Gastroesophageal sphincter (tissue), 4 donors: ENCODE measurements at regions not wholly inside any gene's neighbourhood (a gene's known extent, or its start where the extent isn't known, plus 50 kb on each side); places are given as distances from the start of the nearest gene placed in this dataset.

Experiments used
- ATAC-seq: fragments of 150-250 bp; one replicate; pipeline ENCODE4 v1.9.1; 2016; ENCODE audit warnings: mild to moderate bottlenecking, moderate library complexity
- H3K27ac ChIP-seq, 4 donors: fragments of 200-600 bp; sonication (generic) in 3 of 4; 1 replicate in 3 of 4; 2 replicates in 1 of 4; pipeline ENCODE4 v1.5.1; 2016 to 2019
- H3K27me3 ChIP-seq: fragments of 200-600 bp; sonication (generic); one replicate; pipeline ENCODE4 v1.5.1; 2019
- H3K36me3 ChIP-seq, 2 donors: fragments of 200-600 bp; sonication (generic); one replicate each; pipeline ENCODE4 v1.5.1; 2019; ENCODE audit warnings: control low read depth in 1 of 2
- H3K4me1 ChIP-seq, 3 donors: fragments of 200-600 bp; sonication (generic); 1 replicate in 2 of 3; 2 replicates in 1 of 3; pipeline ENCODE4 v1.5.1; 2016 to 2019; ENCODE audit warnings: control low read depth in 2 of 3
- H3K4me3 ChIP-seq, 2 donors: fragments of 200-600 bp; sonication (generic); one replicate each; pipeline ENCODE4 v1.5.1; 2019; ENCODE audit warnings: mild to moderate bottlenecking in 1 of 2, moderate library complexity in 1 of 2
- H3K9me3 ChIP-seq, 3 donors: fragments of 200-600 bp; sonication (generic); one replicate each; pipeline ENCODE4 v1.5.1; 2017 to 2019; ENCODE audit warnings: control low read depth in 2 of 3
- EP300 ChIP-seq: sonication (generic); formaldehyde crosslinking; IDR thresholded peaks from one replicate; pipeline ENCODE4 v1.6.1; 2017; ENCODE audit warnings: antibody characterized with exemption, mild to moderate bottlenecking
- POLR2A ChIP-seq, 2 donors: fragments of 450-650 bp; IDR thresholded peaks; one replicate each; pipeline ENCODE4 v1.6.1; 2017; ENCODE audit warnings: antibody characterized with exemption in 2 of 2, mild to moderate bottlenecking in 2 of 2, moderate library complexity in 1 of 2
- POLR2AphosphoS5 ChIP-seq: sonication (generic); formaldehyde crosslinking; IDR thresholded peaks from one replicate; pipeline ENCODE4 v1.6.1; 2017; ENCODE audit warnings: antibody characterized with exemption
- WGBS, 2 donors: methylation state at CpG; one replicate each; pipeline ENCODE4 v1.1.5; 2018; ENCODE audit warnings: low coverage in 1 of 2; 5-methylcytosine and 5-hydroxymethylcytosine counted together
- TF ChIP-seq, protein P1 (sequence below), 4 experiments: fragments of 200-600 bp in 2 of 4; fragments of 450-650 bp in 2 of 4; sonication (generic) in 1 of 4; IDR thresholded peaks; one replicate each; pipeline ENCODE4 v1.5.1; 2017 to 2019; ENCODE audit warnings: antibody characterized with exemption in 4 of 4, mild to moderate bottlenecking in 2 of 4, moderate library complexity in 2 of 4

DNA sequence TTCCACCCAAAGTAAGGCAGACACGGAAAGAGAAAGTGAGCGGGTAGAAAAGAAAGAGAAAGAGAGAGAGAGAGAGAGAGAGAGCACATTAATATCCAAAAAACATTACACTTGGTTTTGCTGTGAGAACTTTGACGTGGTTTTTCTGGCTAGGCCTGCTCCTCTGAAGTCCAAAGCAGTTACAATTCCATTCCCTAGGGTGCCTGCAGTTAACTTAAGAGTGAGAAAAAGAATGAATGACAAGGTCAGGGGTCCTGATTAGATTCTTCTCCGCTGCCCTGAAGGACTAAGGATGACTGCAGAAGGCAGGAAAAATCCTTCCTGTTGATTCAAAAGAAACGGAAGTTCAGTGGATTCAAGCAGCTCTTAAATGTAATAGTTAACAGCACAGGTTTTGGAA is 589.8 kb downstream of the PRELID2 start:
- Histone ChIP-seq H3K9me3 (no peaks in the 10 kb centered on the region), H3K36me3 (no peaks in the 10 kb centered on the region), H3K4me1 (peaks cover 0 to 4% (median 0%) of the 10 kb centered on the region in 3 donors), H3K27me3 (no peaks in the 10 kb centered on the region), H3K4me3 (no peak overlapping the region), H3K27ac (no peak overlapping the region)
- WGBS, 2 donors: 18 to 31% methylated on average over 4 to 5 of the region's 5 CpGs
- TF ChIP-seq EP300 (no peak), POLR2A (IDR thresholded peaks at IDR 0.05) (no peak), POLR2AphosphoS5 (no peak)
- TF ChIP-seq, protein P1, sequence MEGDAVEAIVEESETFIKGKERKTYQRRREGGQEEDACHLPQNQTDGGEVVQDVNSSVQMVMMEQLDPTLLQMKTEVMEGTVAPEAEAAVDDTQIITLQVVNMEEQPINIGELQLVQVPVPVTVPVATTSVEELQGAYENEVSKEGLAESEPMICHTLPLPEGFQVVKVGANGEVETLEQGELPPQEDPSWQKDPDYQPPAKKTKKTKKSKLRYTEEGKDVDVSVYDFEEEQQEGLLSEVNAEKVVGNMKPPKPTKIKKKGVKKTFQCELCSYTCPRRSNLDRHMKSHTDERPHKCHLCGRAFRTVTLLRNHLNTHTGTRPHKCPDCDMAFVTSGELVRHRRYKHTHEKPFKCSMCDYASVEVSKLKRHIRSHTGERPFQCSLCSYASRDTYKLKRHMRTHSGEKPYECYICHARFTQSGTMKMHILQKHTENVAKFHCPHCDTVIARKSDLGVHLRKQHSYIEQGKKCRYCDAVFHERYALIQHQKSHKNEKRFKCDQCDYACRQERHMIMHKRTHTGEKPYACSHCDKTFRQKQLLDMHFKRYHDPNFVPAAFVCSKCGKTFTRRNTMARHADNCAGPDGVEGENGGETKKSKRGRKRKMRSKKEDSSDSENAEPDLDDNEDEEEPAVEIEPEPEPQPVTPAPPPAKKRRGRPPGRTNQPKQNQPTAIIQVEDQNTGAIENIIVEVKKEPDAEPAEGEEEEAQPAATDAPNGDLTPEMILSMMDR (IDR thresholded peaks at IDR 0.05): no peak
- no peak for ATAC-seq

DNA sequence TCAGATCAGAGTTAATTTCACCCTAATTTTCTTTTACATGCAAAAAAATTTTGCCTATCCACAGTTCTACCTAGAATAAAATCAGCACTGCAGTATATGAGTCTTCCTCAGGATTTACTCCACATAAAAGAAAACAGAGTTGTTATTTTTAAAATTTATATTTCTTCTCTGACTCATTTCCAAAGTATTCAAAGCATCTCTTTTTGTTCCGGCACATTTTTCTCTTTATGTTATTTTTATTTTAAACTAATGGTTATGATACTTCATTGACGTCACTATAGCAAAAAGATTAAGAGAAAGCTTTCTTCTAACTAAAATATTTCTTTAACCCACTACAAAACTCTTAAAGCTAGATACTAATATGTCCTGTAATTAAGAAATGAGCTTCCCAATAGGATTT is 590.4 kb downstream of the PRELID2 start:
- Histone ChIP-seq H3K27me3 (no peaks in the 10 kb centered on the region), H3K27ac (no peak overlapping the region), H3K4me1 (peaks cover 0 to 4% (median 0%) of the 10 kb centered on the region in 3 donors), H3K36me3 (no peaks in the 10 kb centered on the region), H3K9me3 (no peaks in the 10 kb centered on the region), H3K4me3 (no peak overlapping the region)
- ATAC-seq: no peak
- 18 to 20% methylated on average over 2 of the region's 2 CpGs for WGBS, 2 donors
- TF ChIP-seq EP300: no peak
- TF ChIP-seq, protein P1 (IDR thresholded peaks at IDR 0.05): no peak
- TF ChIP-seq POLR2A (IDR thresholded peaks at IDR 0.05): no peak
- no peak for TF ChIP-seq POLR2AphosphoS5

DNA sequence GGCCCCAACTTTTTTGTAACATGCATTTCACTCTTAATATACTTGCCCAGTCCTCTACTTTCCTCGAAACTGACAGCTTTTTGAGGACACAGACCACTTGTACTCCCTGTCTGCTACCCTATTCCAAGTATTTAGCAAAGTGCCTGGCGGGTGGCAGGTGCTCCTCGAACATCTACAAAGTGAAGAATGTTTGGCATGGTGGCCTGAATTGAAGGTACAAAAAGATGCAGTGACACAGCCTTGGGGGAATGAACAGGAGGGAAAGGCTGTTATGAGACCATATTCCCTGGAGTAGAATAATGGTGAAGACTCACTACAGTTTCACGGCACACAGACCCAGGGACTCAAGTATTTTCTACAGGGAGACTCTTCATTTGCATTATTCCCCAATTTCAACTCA is 590.9 kb downstream of the PRELID2 start:
- no peak overlapping the region for H3K27ac ChIP-seq
- TF ChIP-seq POLR2AphosphoS5 (no peak), POLR2A (IDR thresholded peaks at IDR 0.05) (no peak), EP300 (no peak)
- TF ChIP-seq, protein P1 (IDR thresholded peaks at IDR 0.05): no peak
- WGBS, 2 donors: 73 to 85% methylated on average over 1 to 2 of the region's 4 CpGs
- no peak for ATAC-seq
- H3K36me3 ChIP-seq: no peaks in the 10 kb centered on the region
- no peak overlapping the region for H3K4me3 ChIP-seq
- no peaks in the 10 kb centered on the region for H3K27me3 ChIP-seq
- peaks cover 0 to 4% (median 0%) of the 10 kb centered on the region in 3 donors for H3K4me1 ChIP-seq
- no peaks in the 10 kb centered on the region for H3K9me3 ChIP-seq

DNA sequence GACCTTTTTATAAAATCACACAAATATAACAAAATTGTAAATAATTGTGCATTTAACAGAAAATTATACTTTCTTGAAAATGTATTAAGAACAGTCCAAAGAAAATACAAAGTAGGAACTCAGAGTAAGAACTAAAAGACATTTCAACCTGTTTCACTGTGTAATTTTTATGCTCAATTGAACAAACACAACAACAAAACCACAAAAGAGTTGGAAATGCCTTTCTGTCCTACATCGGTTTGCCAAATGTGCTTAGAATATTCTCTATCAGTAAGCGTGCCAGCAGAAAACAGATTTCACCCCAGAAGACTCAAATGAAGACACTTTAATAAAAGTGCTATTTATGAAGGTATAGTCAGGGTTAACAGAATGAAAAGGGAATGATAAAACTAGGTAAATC is 592.1 kb downstream of the PRELID2 start:
- peaks cover 0 to 4% (median 0%) of the 10 kb centered on the region in 3 donors for H3K4me1 ChIP-seq
- TF ChIP-seq POLR2AphosphoS5 (no peak), POLR2A (IDR thresholded peaks at IDR 0.05) (no peak), EP300 (no peak)
- TF ChIP-seq, protein P1 (IDR thresholded peaks at IDR 0.05): no peak
- no peaks in the 10 kb centered on the region for H3K9me3 ChIP-seq
- H3K4me3 ChIP-seq: no peak overlapping the region
- no peak overlapping the region for H3K27ac ChIP-seq
- WGBS, 2 donors: 81 to 100% methylated on average over 2 of the region's 2 CpGs
- no peak for ATAC-seq
- H3K36me3 ChIP-seq: no peaks in the 10 kb centered on the region
- no peaks in the 10 kb centered on the region for H3K27me3 ChIP-seq

DNA sequence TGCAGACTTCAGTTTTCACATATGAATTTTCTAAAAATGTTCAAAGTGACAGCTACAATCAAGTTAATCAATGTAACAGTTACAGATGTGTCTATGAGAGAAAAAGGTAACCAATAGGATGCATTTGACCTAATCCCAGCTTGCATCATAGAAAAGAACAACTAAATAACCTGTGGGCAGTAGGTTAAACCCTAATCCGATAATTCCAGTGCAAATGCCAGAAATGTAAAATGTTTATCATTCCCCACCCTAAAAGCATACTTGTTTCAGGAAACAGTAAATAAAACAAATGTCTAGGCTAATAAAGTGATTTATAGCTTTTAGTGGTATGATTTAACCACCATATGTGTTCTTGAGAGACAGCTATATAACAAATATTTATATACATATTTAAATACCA is 592.6 kb downstream of the PRELID2 start:
- H3K9me3 ChIP-seq: no peaks in the 10 kb centered on the region
- no peaks in the 10 kb centered on the region for H3K27me3 ChIP-seq
- no peak overlapping the region for H3K4me3 ChIP-seq
- H3K36me3 ChIP-seq: no peaks in the 10 kb centered on the region
- ATAC-seq: no peak
- H3K27ac ChIP-seq: no peak overlapping the region
- H3K4me1 ChIP-seq: peaks cover 0 to 4% (median 0%) of the 10 kb centered on the region in 3 donors
- WGBS, 2 donors: 100% methylated on average over 1 of the region's 1 CpG
- TF ChIP-seq, protein P1 (IDR thresholded peaks at IDR 0.05): no peak
- TF ChIP-seq POLR2A (IDR thresholded peaks at IDR 0.05) (no peak), POLR2AphosphoS5 (no peak), EP300 (no peak)
